SK-N-MC (cell line): ENCODE measurements at regions not wholly inside any gene's neighbourhood (a gene's known extent, or its start where the extent isn't known, plus 50 kb on each side); places are given as distances from the start of the nearest gene placed in this dataset.

Source experiments
- EZH2 ChIP-seq: fragments of 200-600 bp; sonication (generic); IDR thresholded peaks from one replicate; pipeline ENCODE4 v1.6.1; 2017; ENCODE audit warnings: antibody characterized with exemption
- FOXP2 ChIP-seq: optimal IDR thresholded peaks from 2 replicates; pipeline ENCODE3; 2011; ENCODE audit warnings: mild to moderate bottlenecking, moderate library complexity; ENCODE audit not compliant: insufficient read depth; ENCODE audit errors: extremely low read length, control extremely low read depth
- POLR2AphosphoS5 ChIP-seq: IDR thresholded peaks from 2 replicates; pipeline ENCODE4 v1.6.1; 2012; ENCODE audit warnings: mild to moderate bottlenecking, low read depth, low read length, borderline replicate concordance

GRCh38 chr6:111985202-111985731, 68.6 kb upstream of the CCN6 start:
- TF ChIP-seq EZH2 (no peak), POLR2AphosphoS5 (no peak), FOXP2 (no peak)
